GM12878 (cell line): ENCODE measurements at regions not wholly inside any gene's neighbourhood (a gene's known extent, or its start where the extent isn't known, plus 50 kb on each side); places are given as distances from the start of the nearest gene placed in this dataset.

Source experiments
- ATAC-seq: fragments of 200-7000 bp; cut with Tn5 transposase; 3 replicates; pipeline ENCODE4 v1.9.1; 2020; ENCODE audit warnings: mild to moderate bottlenecking, moderate library complexity
- BruUV-seq: library from RNA; stranded (reverse); fragments of 400-500 nt; replicated peaks from 2 replicates; lab custom pipeline; 2021; lab: Mats Ljungman, UMichigan
- CTCF ChIA-PET: fragments of 300-600 bp; sonication (Branson Sonifier 250); formaldehyde crosslinking; extraction: SDS; loops from one replicate; lab custom pipeline; 2021; ENCODE audit warnings: inconsistent platforms; lab: Yijun Ruan, JAX
- POLR2A ChIA-PET: fragments of 350-600 bp; formaldehyde crosslinking; extraction: SDS; loops from one replicate; lab custom pipeline; 2021; ENCODE audit warnings: inconsistent platforms; lab: Charles Lee
- RAD21 ChIA-PET: fragments of 300-600 bp; sonication (Branson Sonifier 250); formaldehyde crosslinking; loops from one replicate; lab custom pipeline; 2023; ENCODE audit warnings: antibody characterized with exemption; ENCODE audit not compliant: unreplicated experiment; lab: Charles Lee
- SMC1A ChIA-PET: fragments of 300-600 bp; sonication (Branson Sonifier 250); formaldehyde crosslinking; loops from one replicate; lab custom pipeline; 2023; ENCODE audit not compliant: unreplicated experiment, uncharacterized antibody; lab: Charles Lee
- DNase-seq: peaks from one replicate; pipeline ENCODE4 v3.0.0-alpha.2; 2011; ENCODE audit warnings: low read depth, low spot score
- FAIRE-seq: peaks from 3 replicates; lab custom pipeline; 2011; peaks lifted over from hg19 to GRCh38; lab: Jason Lieb, UNC
- H2AFZ ChIP-seq: 2 replicates; pipeline ENCODE4 v1.6.0; 2011; ENCODE audit warnings: low read depth, low read length, control low read depth; ENCODE audit not compliant: control insufficient read depth
- H3K27ac ChIP-seq: 2 replicates; pipeline ENCODE4 v1.5.1; 2011; ENCODE audit warnings: control low read depth; ENCODE audit not compliant: control insufficient read depth, insufficient read depth
- H3K27me3 ChIP-seq, 2 experiments: replicated peaks in 1 of 2; 2 replicates each; pipeline versions ENCODE4 v1.6.0 to v1.6.1; 2011; ENCODE audit warnings: low read length in 1 of 2; ENCODE audit not compliant: control insufficient read depth in 2 of 2, insufficient read depth in 2 of 2
- H3K36me3 ChIP-seq, 2 experiments: 2 replicates each; pipeline ENCODE4 v1.5.1; 2011; ENCODE audit warnings: low read length in 1 of 2; ENCODE audit not compliant: control insufficient read depth in 2 of 2, insufficient read depth in 2 of 2
- H3K4me1 ChIP-seq: 2 replicates; pipeline ENCODE4 v1.6.1; 2011; ENCODE audit warnings: mild to moderate bottlenecking, low read length, moderate library complexity, mixed read lengths; ENCODE audit not compliant: control insufficient read depth, insufficient read depth
- H3K4me2 ChIP-seq: 2 replicates; pipeline ENCODE4 v1.6.0; 2011; ENCODE audit warnings: control low read depth; ENCODE audit not compliant: control insufficient read depth, insufficient read depth
- H3K4me3 ChIP-seq: fragments of 200-600 bp; sonication (generic); 2 replicates; pipeline ENCODE4 v1.5.1; 2016
- H3K79me2 ChIP-seq: 2 replicates; pipeline ENCODE4 v1.6.0; 2011; ENCODE audit warnings: low read length; ENCODE audit not compliant: control insufficient read depth, insufficient read depth
- H3K9ac ChIP-seq: 2 replicates; pipeline ENCODE4 v1.8.0; 2011; ENCODE audit warnings: low read length, control low read depth, mixed read lengths; ENCODE audit not compliant: control insufficient read depth, insufficient read depth
- H3K9me3 ChIP-seq: replicated peaks from 3 replicates; pipeline ENCODE4 v1.5.1; 2011; ENCODE audit warnings: mild to moderate bottlenecking, low read length; ENCODE audit not compliant: control insufficient read depth, insufficient read depth
- H4K20me1 ChIP-seq: 2 replicates; pipeline ENCODE4 v1.6.0; 2011; ENCODE audit not compliant: control insufficient read depth, insufficient read depth
- ASH2L ChIP-seq: fragments of 300-600, 200-600 bp; sonication (generic); IDR thresholded peaks from 2 replicates; pipeline ENCODE4 v1.6.1; 2017; ENCODE audit warnings: low read depth, mild to moderate bottlenecking, borderline replicate concordance
- BCL11A ChIP-seq: IDR thresholded peaks from 2 replicates; pipeline ENCODE4 v1.6.1; 2011; ENCODE audit warnings: low read depth, low read length
- CEBPZ ChIP-seq: fragments of 150-350 bp; IDR thresholded peaks from 2 replicates; pipeline ENCODE4 v1.6.1; 2016; ENCODE audit warnings: low read depth, low read length
- ESRRA ChIP-seq: IDR thresholded peaks from 2 replicates; pipeline ENCODE4 v1.6.1; 2012; ENCODE audit warnings: mild to moderate bottlenecking, low read length, improper control_type of control experiment
- ETV6 ChIP-seq, 2 experiments: fragments of 450-650 bp in 1 of 2; IDR thresholded peaks in 1 of 2; conservative IDR thresholded peaks in 1 of 2; 2 replicates each; pipeline ENCODE4 v1.6.1; 2014; ENCODE audit warnings: antibody characterized with exemption in 1 of 2, borderline replicate concordance in 1 of 2, low read depth in 1 of 2, mild to moderate bottlenecking in 1 of 2, moderate library complexity in 1 of 2
- JUND ChIP-seq: IDR thresholded peaks from 2 replicates; pipeline ENCODE4 v1.6.1; 2012; ENCODE audit warnings: low read depth, mild to moderate bottlenecking, low read length, improper control_type of control experiment, moderate library complexity
- PML ChIP-seq: IDR thresholded peaks from 2 replicates; pipeline ENCODE4 v1.6.1; 2012; ENCODE audit warnings: low read length, inconsistent platforms
- RAD51 ChIP-seq: fragments of 450-650 bp; IDR thresholded peaks from 2 replicates; pipeline ENCODE4 v1.6.1; 2016; ENCODE audit warnings: moderate library complexity, mild to moderate bottlenecking, inconsistent platforms
- SREBF2 ChIP-seq: IDR thresholded peaks from 2 replicates; pipeline ENCODE4 v1.6.1; 2012; ENCODE audit warnings: mild to moderate bottlenecking, low read length
- TARDBP ChIP-seq: IDR thresholded peaks from 2 replicates; pipeline ENCODE4 v1.6.1; 2016; ENCODE audit warnings: borderline replicate concordance
- YBX1 ChIP-seq: fragments of 450-650 bp; IDR thresholded peaks from 2 replicates; pipeline ENCODE4 v1.6.1; 2016; ENCODE audit warnings: antibody characterized with exemption
- ZNF592 ChIP-seq: fragments of 450-650 bp; IDR thresholded peaks from 2 replicates; pipeline ENCODE4 v1.6.1; 2017; ENCODE audit warnings: mild to moderate bottlenecking, moderate library complexity
- WGBS: methylation state at CpG from one replicate; pipeline ENCODE4 v1.1.6; 2016; ENCODE audit warnings: low lambda C conversion rate; ENCODE audit not compliant: insufficient replicate concordance, insufficient coverage; ENCODE audit errors: missing lambda C conversion rate; 5-methylcytosine and 5-hydroxymethylcytosine counted together
- in situ Hi-C: fragments of 300-500 bp; cut with MboI; formaldehyde crosslinking; loops from 9 replicates; pipeline ENCODE4 v1.14.3; 2018; ENCODE audit warnings: mixed read lengths
- intact Hi-C: fragments of 100-400 bp; cut with micrococcal nuclease; formaldehyde crosslinking; loops from one replicate; pipeline ENCODE4 v1.14.2; 2022; ENCODE audit not compliant: unreplicated experiment
- TF ChIP-seq, protein P1 (sequence below): fragments of 450-650 bp; formaldehyde crosslinking; IDR thresholded peaks from 2 replicates; pipeline ENCODE4 v1.5.0; 2022; ENCODE audit warnings: mild to moderate bottlenecking, missing genetic modification characterization
- TF ChIP-seq, protein P2 (sequence below): IDR thresholded peaks from 2 replicates; pipeline ENCODE4 v1.6.1; 2012; ENCODE audit warnings: low read depth, low read length, improper control_type of control experiment

DNA sequence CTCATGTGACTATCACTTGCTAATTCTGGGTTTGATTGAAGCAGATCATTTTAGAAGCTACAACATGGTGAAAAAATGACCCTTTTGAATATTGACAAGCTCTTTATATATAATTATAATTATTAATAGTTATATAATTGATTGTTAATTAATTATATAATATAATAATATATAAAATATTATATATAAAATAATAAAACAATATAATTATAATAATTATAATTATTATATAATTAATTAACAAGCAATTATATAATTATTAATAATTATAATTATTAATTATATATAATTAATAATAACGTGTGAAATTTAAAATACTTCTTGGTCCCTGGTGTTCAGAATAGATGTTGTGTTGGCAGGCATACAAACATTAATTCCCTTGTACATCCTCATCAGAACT lies 404.1 kb upstream of the CDH19 start:
- 0% methylated on average over 1 of the region's 1 CpG for WGBS
- Histone ChIP-seq H3K79me2 (no peaks in the 10 kb centered on the region), H3K4me3 (no peak overlapping the region), H3K9ac (no peak overlapping the region), H3K9me3 (no peaks in the 10 kb centered on the region), H3K27me3 (no peaks in the 10 kb centered on the region), H2AFZ (no peak overlapping the region), H3K27ac (no peak overlapping the region), H3K4me2 (no peak overlapping the region), H3K4me1 (no peaks in the 10 kb centered on the region), H3K36me3 (no peaks in the 10 kb centered on the region), H4K20me1 (no peaks in the 10 kb centered on the region)
- FAIRE-seq (no peak), ATAC-seq (no peak), DNase-seq (no peak)
- SMC1A ChIA-PET = interaction anchor here (0.9 kb wide), 1 partner anchor 23 kb away, joined by 3 read pairs; no protein-coding TSS in a partner anchor
- POLR2A ChIA-PET = no interaction called here
- CTCF ChIA-PET = no interaction called here
- intact Hi-C loops = no loop called here
- RAD21 ChIA-PET = no interaction called here
- BruUV-seq = no TSS peak
- in situ Hi-C loops = no loop called here
- TF ChIP-seq PML = no peak
- TF ChIP-seq JUND = no peak
- no peak for TF ChIP-seq CEBPZ
- TF ChIP-seq, protein P1, sequence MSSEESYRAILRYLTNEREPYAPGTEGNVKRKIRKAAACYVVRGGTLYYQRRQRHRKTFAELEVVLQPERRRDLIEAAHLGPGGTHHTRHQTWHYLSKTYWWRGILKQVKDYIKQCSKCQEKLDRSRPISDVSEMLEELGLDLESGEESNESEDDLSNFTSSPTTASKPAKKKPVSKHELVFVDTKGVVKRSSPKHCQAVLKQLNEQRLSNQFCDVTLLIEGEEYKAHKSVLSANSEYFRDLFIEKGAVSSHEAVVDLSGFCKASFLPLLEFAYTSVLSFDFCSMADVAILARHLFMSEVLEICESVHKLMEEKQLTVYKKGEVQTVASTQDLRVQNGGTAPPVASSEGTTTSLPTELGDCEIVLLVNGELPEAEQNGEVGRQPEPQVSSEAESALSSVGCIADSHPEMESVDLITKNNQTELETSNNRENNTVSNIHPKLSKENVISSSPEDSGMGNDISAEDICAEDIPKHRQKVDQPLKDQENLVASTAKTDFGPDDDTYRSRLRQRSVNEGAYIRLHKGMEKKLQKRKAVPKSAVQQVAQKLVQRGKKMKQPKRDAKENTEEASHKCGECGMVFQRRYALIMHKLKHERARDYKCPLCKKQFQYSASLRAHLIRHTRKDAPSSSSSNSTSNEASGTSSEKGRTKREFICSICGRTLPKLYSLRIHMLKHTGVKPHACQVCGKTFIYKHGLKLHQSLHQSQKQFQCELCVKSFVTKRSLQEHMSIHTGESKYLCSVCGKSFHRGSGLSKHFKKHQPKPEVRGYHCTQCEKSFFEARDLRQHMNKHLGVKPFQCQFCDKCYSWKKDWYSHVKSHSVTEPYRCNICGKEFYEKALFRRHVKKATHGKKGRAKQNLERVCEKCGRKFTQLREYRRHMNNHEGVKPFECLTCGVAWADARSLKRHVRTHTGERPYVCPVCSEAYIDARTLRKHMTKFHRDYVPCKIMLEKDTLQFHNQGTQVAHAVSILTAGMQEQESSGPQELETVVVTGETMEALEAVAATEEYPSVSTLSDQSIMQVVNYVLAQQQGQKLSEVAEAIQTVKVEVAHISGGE = no peak
- TF ChIP-seq BCL11A = no peak
- no peak for TF ChIP-seq ZNF592
- TF ChIP-seq ASH2L = no peak
- no peak for TF ChIP-seq TARDBP
- TF ChIP-seq, protein P2, sequence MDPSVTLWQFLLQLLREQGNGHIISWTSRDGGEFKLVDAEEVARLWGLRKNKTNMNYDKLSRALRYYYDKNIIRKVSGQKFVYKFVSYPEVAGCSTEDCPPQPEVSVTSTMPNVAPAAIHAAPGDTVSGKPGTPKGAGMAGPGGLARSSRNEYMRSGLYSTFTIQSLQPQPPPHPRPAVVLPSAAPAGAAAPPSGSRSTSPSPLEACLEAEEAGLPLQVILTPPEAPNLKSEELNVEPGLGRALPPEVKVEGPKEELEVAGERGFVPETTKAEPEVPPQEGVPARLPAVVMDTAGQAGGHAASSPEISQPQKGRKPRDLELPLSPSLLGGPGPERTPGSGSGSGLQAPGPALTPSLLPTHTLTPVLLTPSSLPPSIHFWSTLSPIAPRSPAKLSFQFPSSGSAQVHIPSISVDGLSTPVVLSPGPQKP = no peak
- no peak for TF ChIP-seq ETV6 (conservative IDR thresholded peaks at IDR 0.05 in 1 of 2, IDR thresholded peaks at IDR 0.05 in 1 of 2; ENCODE audit: borderline replicate concordance in 1 of 2, low read depth in 1 of 2)
- no peak for TF ChIP-seq RAD51
- TF ChIP-seq ESRRA = no peak
- TF ChIP-seq SREBF2 = no peak
- no peak for TF ChIP-seq YBX1
